ENCODE measurements at regions not wholly inside any gene's neighbourhood (a gene's known extent, or its start where the extent isn't known, plus 50 kb on each side); places are given as distances from the start of the nearest gene placed in this dataset.
"Not testable (repeated sequence)": the region's sequence is repeated elsewhere in the genome, so short reads cannot be mapped to it uniquely, and the experiment has no call there.

DNA sequence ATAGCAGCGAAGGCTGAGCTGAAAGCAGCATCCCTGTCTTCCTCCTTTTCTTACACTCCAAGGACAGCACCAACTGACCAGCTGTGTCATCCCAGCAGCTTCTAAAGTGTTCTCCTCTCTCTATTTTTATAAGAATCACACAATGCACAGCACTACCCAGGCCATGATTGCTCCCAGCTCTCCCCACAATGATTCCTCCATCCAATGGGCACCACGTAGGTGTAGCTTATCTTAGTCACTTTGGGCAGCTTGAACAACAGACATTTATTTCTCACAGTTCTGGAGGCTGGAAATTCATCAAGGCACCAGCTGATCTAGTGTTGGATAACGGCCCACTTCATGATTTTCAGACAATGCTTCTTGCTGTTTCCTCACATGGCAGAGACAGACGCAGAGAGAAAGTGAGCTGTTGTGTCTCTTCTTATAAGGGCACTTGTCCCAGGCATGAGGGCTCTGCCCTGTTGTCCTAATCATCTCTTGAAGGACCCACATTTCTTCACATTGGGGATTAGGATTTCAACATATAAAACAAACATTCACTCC lies 92.0 kb upstream of the CDC14C start:
- Mint-ChIP-seq H3K4me3 (ENCODE audit: unreplicated experiment) (no peak overlapping the region), H3K4me1 (ENCODE audit: unreplicated experiment) (no peaks in the 10 kb centered on the region)

GRCh38 chr7:48837266-48837665 lies 87.1 kb upstream of the CDC14C start:
- no peaks in the 10 kb centered on the region for H3K4me1 Mint-ChIP-seq (ENCODE audit: unreplicated experiment)
- TF ChIP-seq CTCF (IDR thresholded peaks at IDR 0.05; ENCODE audit: unreplicated experiment) = no peak
- no peak overlapping the region for H3K27ac Mint-ChIP-seq (ENCODE audit: unreplicated experiment)
- H3K4me3 Mint-ChIP-seq (ENCODE audit: unreplicated experiment) = no peak overlapping the region
- no peaks in the 10 kb centered on the region for H3K27me3 Mint-ChIP-seq (ENCODE audit: unreplicated experiment)
- DNase-seq (ENCODE audit: low spot score) = no peak
- H3K9me3 Mint-ChIP-seq (ENCODE audit: unreplicated experiment) = no peaks in the 10 kb centered on the region
- H3K36me3 Mint-ChIP-seq (ENCODE audit: low read depth, unreplicated experiment) = no peaks in the 10 kb centered on the region

More for the DNA sequence above, 92.0 kb upstream of the CDC14C start:
- no peak for DNase-seq (ENCODE audit: low spot score)
- H3K27me3 Mint-ChIP-seq (ENCODE audit: unreplicated experiment) = no peaks in the 10 kb centered on the region
- H3K36me3 Mint-ChIP-seq (ENCODE audit: low read depth, unreplicated experiment) = no peaks in the 10 kb centered on the region
- no peak for TF ChIP-seq CTCF (IDR thresholded peaks at IDR 0.05; ENCODE audit: unreplicated experiment)
- no peak overlapping the region for H3K27ac Mint-ChIP-seq (ENCODE audit: unreplicated experiment)
- no peaks in the 10 kb centered on the region for H3K9me3 Mint-ChIP-seq (ENCODE audit: unreplicated experiment)

GRCh38 chr7:48839108-48839507 lies 85.2 kb upstream of the CDC14C start:
- no peak for TF ChIP-seq CTCF (IDR thresholded peaks at IDR 0.05; ENCODE audit: unreplicated experiment)
- no peak overlapping the region for H3K4me3 Mint-ChIP-seq (ENCODE audit: unreplicated experiment)
- DNase-seq (ENCODE audit: low spot score) = no peak
- H3K9me3 Mint-ChIP-seq (ENCODE audit: unreplicated experiment) = no peaks in the 10 kb centered on the region
- no peaks in the 10 kb centered on the region for H3K4me1 Mint-ChIP-seq (ENCODE audit: unreplicated experiment)
- H3K27ac Mint-ChIP-seq (ENCODE audit: unreplicated experiment) = no peak overlapping the region
- H3K36me3 Mint-ChIP-seq (ENCODE audit: low read depth, unreplicated experiment) = no peaks in the 10 kb centered on the region
- H3K27me3 Mint-ChIP-seq (ENCODE audit: unreplicated experiment) = no peaks in the 10 kb centered on the region

GRCh38 chr7:48841739-48842138 lies 82.6 kb upstream of the CDC14C start:
- no peaks in the 10 kb centered on the region for H3K4me1 Mint-ChIP-seq (ENCODE audit: unreplicated experiment)
- no peak overlapping the region for H3K27ac Mint-ChIP-seq (ENCODE audit: unreplicated experiment)
- DNase-seq (ENCODE audit: low spot score) = no peak
- no peak for TF ChIP-seq CTCF (IDR thresholded peaks at IDR 0.05; ENCODE audit: unreplicated experiment)
- H3K9me3 Mint-ChIP-seq (ENCODE audit: unreplicated experiment) = no peaks in the 10 kb centered on the region
- H3K27me3 Mint-ChIP-seq (ENCODE audit: unreplicated experiment) = no peaks in the 10 kb centered on the region
- no peaks in the 10 kb centered on the region for H3K36me3 Mint-ChIP-seq (ENCODE audit: low read depth, unreplicated experiment)
- no peak overlapping the region for H3K4me3 Mint-ChIP-seq (ENCODE audit: unreplicated experiment)

GRCh38 chr7:48847917-48848316 lies 76.4 kb upstream of the CDC14C start:
- H3K36me3 Mint-ChIP-seq (ENCODE audit: low read depth, unreplicated experiment) = no peaks in the 10 kb centered on the region
- H3K4me1 Mint-ChIP-seq (ENCODE audit: unreplicated experiment) = no peaks in the 10 kb centered on the region
- H3K27ac Mint-ChIP-seq (ENCODE audit: unreplicated experiment) = no peak overlapping the region
- H3K4me3 Mint-ChIP-seq (ENCODE audit: unreplicated experiment) = no peak overlapping the region
- no peaks in the 10 kb centered on the region for H3K9me3 Mint-ChIP-seq (ENCODE audit: unreplicated experiment)
- TF ChIP-seq CTCF (IDR thresholded peaks at IDR 0.05; ENCODE audit: unreplicated experiment) = no peak
- DNase-seq (ENCODE audit: low spot score) = no peak
- no peaks in the 10 kb centered on the region for H3K27me3 Mint-ChIP-seq (ENCODE audit: unreplicated experiment)

- not testable (repeated sequence) for H3K27me3 Mint-ChIP-seq (ENCODE audit: unreplicated experiment); H3K4me3 Mint-ChIP-seq (ENCODE audit: unreplicated experiment); DNase-seq (ENCODE audit: low spot score); H3K4me1 Mint-ChIP-seq (ENCODE audit: unreplicated experiment); H3K27ac Mint-ChIP-seq (ENCODE audit: unreplicated experiment); H3K9me3 Mint-ChIP-seq (ENCODE audit: unreplicated experiment); H3K36me3 Mint-ChIP-seq (ENCODE audit: low read depth, unreplicated experiment)
Measured at GRCh38 chr7:48860447-48860846, 63.9 kb upstream of the CDC14C start.
